Smooth muscle cell (in vitro differentiated cells): ENCODE measurements at regions not wholly inside any gene's neighbourhood (a gene's known extent, or its start where the extent isn't known, plus 50 kb on each side); places are given as distances from the start of the nearest gene placed in this dataset.

Experiments
- DNase-seq: peaks from one replicate; lab custom pipeline; 2025; ENCODE audit not compliant: unreplicated experiment; lab: John Stamatoyannopoulos, UW
- H2AFZ ChIP-seq: fragments of 200-600 bp; sonication (generic); 2 replicates; pipeline ENCODE4 v1.6.0; 2016; ENCODE audit warnings: antibody characterized with exemption, low read depth, mild to moderate bottlenecking
- H3F3A ChIP-seq: fragments of 200-600 bp; sonication (generic); 2 replicates; pipeline ENCODE4 v1.6.0; 2017; ENCODE audit warnings: antibody characterized with exemption, low read depth
- H3K27ac ChIP-seq: fragments of 200-600 bp; sonication (generic); 2 replicates; pipeline ENCODE4 v1.5.1; 2016; ENCODE audit warnings: low read depth, mild to moderate bottlenecking
- H3K27me3 ChIP-seq: fragments of 200-600 bp; sonication (generic); 2 replicates; pipeline ENCODE4 v1.6.1; 2016; ENCODE audit warnings: low read depth, mild to moderate bottlenecking
- H3K36me3 ChIP-seq: fragments of 200-600 bp; sonication (generic); 2 replicates; pipeline ENCODE4 v1.5.1; 2016; ENCODE audit warnings: low read depth
- H3K4me1 ChIP-seq: fragments of 200-600 bp; sonication (generic); 2 replicates; pipeline ENCODE4 v1.5.1; 2016; ENCODE audit warnings: low read depth
- H3K4me2 ChIP-seq: fragments of 200-600 bp; sonication (generic); 2 replicates; pipeline ENCODE4 v1.6.0; 2016; ENCODE audit warnings: mild to moderate bottlenecking
- H3K4me3 ChIP-seq: fragments of 200-600 bp; sonication (generic); 2 replicates; pipeline ENCODE4 v1.5.1; 2016; ENCODE audit warnings: mild to moderate bottlenecking
- H3K79me2 ChIP-seq: fragments of 200-600 bp; sonication (generic); 2 replicates; pipeline ENCODE4 v1.6.0; 2016; ENCODE audit warnings: low read depth, mild to moderate bottlenecking
- H3K9ac ChIP-seq: fragments of 200-600 bp; sonication (generic); 2 replicates; pipeline ENCODE4 v1.6.0; 2016; ENCODE audit warnings: low read depth
- H3K9me3 ChIP-seq: fragments of 200-600 bp; sonication (generic); replicated peaks from 2 replicates; pipeline ENCODE4 v1.5.1; 2016; ENCODE audit warnings: low read depth
- H4K20me1 ChIP-seq: fragments of 200-600 bp; sonication (generic); 2 replicates; pipeline ENCODE4 v1.6.0; 2016; ENCODE audit warnings: low read depth
- CTCF ChIP-seq: fragments of 200-600 bp; sonication (generic); IDR thresholded peaks from 2 replicates; pipeline ENCODE4 v1.5.1; 2017; ENCODE audit warnings: borderline replicate concordance, mild to moderate bottlenecking, antibody characterized with exemption; ENCODE audit not compliant: insufficient read depth, poor library complexity, severe bottlenecking
- WGBS: methylation state at CpG from one replicate; pipeline ENCODE4 v1.1.7; 2016; ENCODE audit warnings: low lambda C conversion rate; 5-methylcytosine and 5-hydroxymethylcytosine counted together

GRCh38 chr9:73497796-73498195 lies 346.1 kb downstream of the ANXA1 start:
- H3K4me1 ChIP-seq = no peaks in the 10 kb centered on the region
- H3K4me2 ChIP-seq = no peak overlapping the region
- H3K9me3 ChIP-seq = peaks cover 4% of the 10 kb centered on the region
- H3K4me3 ChIP-seq = no peak overlapping the region
- no peaks in the 10 kb centered on the region for H4K20me1 ChIP-seq
- 91% methylated on average over 2 of the region's 2 CpGs for WGBS
- H2AFZ ChIP-seq = no peak overlapping the region
- no peak overlapping the region for H3K27ac ChIP-seq
- no peaks in the 10 kb centered on the region for H3K79me2 ChIP-seq
- TF ChIP-seq CTCF = no peak
- no peaks in the 10 kb centered on the region for H3K27me3 ChIP-seq
- no peak overlapping the region for H3K9ac ChIP-seq
- no peak for DNase-seq
- no peaks in the 10 kb centered on the region for H3K36me3 ChIP-seq
- H3F3A ChIP-seq = no peaks in the 10 kb centered on the region

GRCh38 chr9:73515216-73515615 lies 363.6 kb downstream of the ANXA1 start:
- H3K9me3 ChIP-seq = no peaks in the 10 kb centered on the region
- no peaks in the 10 kb centered on the region for H3F3A ChIP-seq
- no peaks in the 10 kb centered on the region for H3K36me3 ChIP-seq
- H3K27ac ChIP-seq = no peak overlapping the region
- H3K4me3 ChIP-seq = no peak overlapping the region
- WGBS = 47% methylated on average over 4 of the region's 4 CpGs
- H3K79me2 ChIP-seq = no peaks in the 10 kb centered on the region
- no peak overlapping the region for H2AFZ ChIP-seq
- H3K4me1 ChIP-seq = no peaks in the 10 kb centered on the region
- no peak overlapping the region for H3K9ac ChIP-seq
- H3K4me2 ChIP-seq = no peak overlapping the region
- no peaks in the 10 kb centered on the region for H3K27me3 ChIP-seq
- no peak for TF ChIP-seq CTCF
- DNase-seq = no peak
- no peaks in the 10 kb centered on the region for H4K20me1 ChIP-seq

- H4K20me1 ChIP-seq = no peaks in the 10 kb centered on the region
- H3K9me3 ChIP-seq = no peaks in the 10 kb centered on the region
- no peaks in the 10 kb centered on the region for H3K4me1 ChIP-seq
- H3K27me3 ChIP-seq = no peaks in the 10 kb centered on the region
- H3F3A ChIP-seq = no peaks in the 10 kb centered on the region
- H3K4me3 ChIP-seq = no peak overlapping the region
- no peak overlapping the region for H3K4me2 ChIP-seq
- no peak overlapping the region for H3K27ac ChIP-seq
- H3K36me3 ChIP-seq = no peaks in the 10 kb centered on the region
- H2AFZ ChIP-seq = no peak overlapping the region
- DNase-seq = no peak
- 99% methylated on average over 2 of the region's 2 CpGs for WGBS
- no peaks in the 10 kb centered on the region for H3K79me2 ChIP-seq
- TF ChIP-seq CTCF = no peak
- H3K9ac ChIP-seq = no peak overlapping the region
Measured at GRCh38 chr9:73523391-73523790, 371.7 kb downstream of the ANXA1 start.

GRCh38 chr9:73525350-73525749 lies 373.7 kb downstream of the ANXA1 start:
- Histone ChIP-seq H3K79me2 (no peaks in the 10 kb centered on the region), H3K27ac (no peak overlapping the region), H3K27me3 (no peaks in the 10 kb centered on the region), H3K9me3 (no peaks in the 10 kb centered on the region), H3K9ac (no peak overlapping the region), H3K4me3 (no peak overlapping the region), H3K4me1 (no peaks in the 10 kb centered on the region), H4K20me1 (no peaks in the 10 kb centered on the region), H3K4me2 (no peak overlapping the region), H3K36me3 (no peaks in the 10 kb centered on the region), H2AFZ (no peak overlapping the region), H3F3A (no peaks in the 10 kb centered on the region)
- WGBS = 98% methylated on average over 1 of the region's 1 CpG
- no peak for TF ChIP-seq CTCF
- no peak for DNase-seq
